ENCODE measurements at regions not wholly inside any gene's neighbourhood (a gene's known extent, or its start where the extent isn't known, plus 50 kb on each side); places are given as distances from the start of the nearest gene placed in this dataset.

- no peak for DNase-seq
Measured at GRCh38 chr15:56868170-56868569, 50.3 kb upstream of the TCF12 start.

- no peak for DNase-seq
Measured at GRCh38 chr15:56866803-56867202, 51.6 kb upstream of the TCF12 start.

GRCh38 chr15:56857828-56858227, 60.6 kb upstream of the TCF12 start:
- DNase-seq: no peak

- no peak for DNase-seq
Measured at GRCh38 chr15:56856934-56857333, 61.5 kb upstream of the TCF12 start.

- no peak for DNase-seq
Measured at GRCh38 chr15:56844892-56845291, 73.6 kb upstream of the TCF12 start.

- DNase-seq: no peak
Measured at GRCh38 chr15:56844471-56844870, 74.0 kb upstream of the TCF12 start.

GRCh38 chr15:56839641-56840040, 78.8 kb upstream of the TCF12 start:
- DNase-seq: no peak

- no peak for DNase-seq
Measured at GRCh38 chr15:56839099-56839498, 79.3 kb upstream of the TCF12 start.

GRCh38 chr15:56838085-56838484, 80.4 kb upstream of the TCF12 start:
- no peak for DNase-seq

- no peak for DNase-seq
Measured at GRCh38 chr15:56837273-56837672, 81.2 kb upstream of the TCF12 start.

GRCh38 chr15:56835718-56836171, 82.7 kb upstream of the TCF12 start:
- DNase-seq: no peak

- DNase-seq: no peak
Measured at GRCh38 chr15:56832125-56832524, 86.3 kb upstream of the TCF12 start.

GRCh38 chr15:56831467-56832005, 86.9 kb upstream of the TCF12 start:
- DNase-seq: no peak

GRCh38 chr15:56824175-56824574, 90.9 kb upstream of the ZNF280D start:
- DNase-seq: no peak

GRCh38 chr15:56821721-56822425, 88.6 kb upstream of the ZNF280D start:
- DNase-seq: peak; percentile 9 to 25

GRCh38 chr15:56820333-56820732, 87.0 kb upstream of the ZNF280D start:
- DNase-seq: no peak

- no peak for DNase-seq
Measured at GRCh38 chr15:56817321-56818080, 84.2 kb upstream of the ZNF280D start.

GRCh38 chr15:56816781-56817180, 83.5 kb upstream of the ZNF280D start:
- no peak for DNase-seq

- DNase-seq: no peak
Measured at GRCh38 chr15:56815247-56815646, 81.9 kb upstream of the ZNF280D start.

GRCh38 chr15:56814429-56814828, 81.1 kb upstream of the ZNF280D start:
- no peak for DNase-seq

GRCh38 chr15:56813995-56814394, 80.7 kb upstream of the ZNF280D start:
- no peak for DNase-seq

- DNase-seq: no peak
Measured at GRCh38 chr15:56812961-56813360, 79.7 kb upstream of the ZNF280D start.

GRCh38 chr15:56812221-56812620, 78.9 kb upstream of the ZNF280D start:
- no peak for DNase-seq

- no peak for DNase-seq
Measured at GRCh38 chr15:56811586-56811985, 78.3 kb upstream of the ZNF280D start.

Data from stimulated activated CD4-positive, alpha-beta T cell treated with anti-CD3 and anti-CD28 coated beads, Interleukin-4, amount 100 ng/mL, for 4 hours (primary cell).